ENCODE measurements at regions not wholly inside any gene's neighbourhood (a gene's known extent, or its start where the extent isn't known, plus 50 kb on each side); places are given as distances from the start of the nearest gene placed in this dataset.
"Not testable (repeated sequence)": the region's sequence is repeated elsewhere in the genome, so short reads cannot be mapped to it uniquely, and the experiment has no call there.

- TF ChIP-seq, protein P1, sequence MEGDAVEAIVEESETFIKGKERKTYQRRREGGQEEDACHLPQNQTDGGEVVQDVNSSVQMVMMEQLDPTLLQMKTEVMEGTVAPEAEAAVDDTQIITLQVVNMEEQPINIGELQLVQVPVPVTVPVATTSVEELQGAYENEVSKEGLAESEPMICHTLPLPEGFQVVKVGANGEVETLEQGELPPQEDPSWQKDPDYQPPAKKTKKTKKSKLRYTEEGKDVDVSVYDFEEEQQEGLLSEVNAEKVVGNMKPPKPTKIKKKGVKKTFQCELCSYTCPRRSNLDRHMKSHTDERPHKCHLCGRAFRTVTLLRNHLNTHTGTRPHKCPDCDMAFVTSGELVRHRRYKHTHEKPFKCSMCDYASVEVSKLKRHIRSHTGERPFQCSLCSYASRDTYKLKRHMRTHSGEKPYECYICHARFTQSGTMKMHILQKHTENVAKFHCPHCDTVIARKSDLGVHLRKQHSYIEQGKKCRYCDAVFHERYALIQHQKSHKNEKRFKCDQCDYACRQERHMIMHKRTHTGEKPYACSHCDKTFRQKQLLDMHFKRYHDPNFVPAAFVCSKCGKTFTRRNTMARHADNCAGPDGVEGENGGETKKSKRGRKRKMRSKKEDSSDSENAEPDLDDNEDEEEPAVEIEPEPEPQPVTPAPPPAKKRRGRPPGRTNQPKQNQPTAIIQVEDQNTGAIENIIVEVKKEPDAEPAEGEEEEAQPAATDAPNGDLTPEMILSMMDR (IDR thresholded peaks at IDR 0.05) = not testable (repeated sequence)
- not testable (repeated sequence) for TF ChIP-seq POLR2A (IDR thresholded peaks at IDR 0.05)
These were observed 173.9 kb downstream of the UQCRFS1 start for GRCh38 chr19:29039036-29039435.

Measured in vagina (tissue), 2 donors.